ENCODE measurements at regions not wholly inside any gene's neighbourhood (a gene's known extent, or its start where the extent isn't known, plus 50 kb on each side); places are given as distances from the start of the nearest gene placed in this dataset.
"Not testable (repeated sequence)": the region's sequence is repeated elsewhere in the genome, so short reads cannot be mapped to it uniquely, and the experiment has no call there.

GRCh38 chr6:81031416-81031815 is 721.1 kb downstream of the TENT5A start:
- no peak overlapping the region for H3K9ac ChIP-seq
- H3K4me3 ChIP-seq (IDR thresholded peaks at IDR 0.05; ENCODE audit: insufficient read depth, low read depth, low read length) = no peak overlapping the region
- no peaks in the 10 kb centered on the region for H3K27me3 ChIP-seq (ENCODE audit: insufficient read depth, low read depth)
- TF ChIP-seq CTCF (conservative IDR thresholded peaks at IDR 0.05; ENCODE audit: low read depth, low read length) = no peak
- no peaks in the 10 kb centered on the region for H3K36me3 ChIP-seq (ENCODE audit: insufficient read depth)
- no peaks in the 10 kb centered on the region for H3K79me2 ChIP-seq (ENCODE audit: insufficient read depth, low read depth)
- H3K4me2 ChIP-seq = no peak overlapping the region
- no peak overlapping the region for H3K27ac ChIP-seq
- H4K20me1 ChIP-seq (ENCODE audit: insufficient read depth) = no peaks in the 10 kb centered on the region
- H3K4me1 ChIP-seq (ENCODE audit: low read depth, poor library complexity, severe bottlenecking) = no peaks in the 10 kb centered on the region
- no peak overlapping the region for H2AFZ ChIP-seq (ENCODE audit: low read depth)

GRCh38 chr6:81026041-81026553 is 726.4 kb downstream of the TENT5A start:
- Histone ChIP-seq H2AFZ (ENCODE audit: low read depth) (no peak overlapping the region), H3K36me3 (ENCODE audit: insufficient read depth) (no peaks in the 10 kb centered on the region), H3K9ac (no peak overlapping the region), H3K4me1 (ENCODE audit: low read depth, poor library complexity, severe bottlenecking) (no peaks in the 10 kb centered on the region), H3K27ac (no peak overlapping the region), H3K4me3 (IDR thresholded peaks at IDR 0.05; ENCODE audit: insufficient read depth, low read depth, low read length) (no peak overlapping the region), H3K79me2 (ENCODE audit: insufficient read depth, low read depth) (no peaks in the 10 kb centered on the region), H3K4me2 (no peak overlapping the region), H3K27me3 (ENCODE audit: insufficient read depth, low read depth) (no peaks in the 10 kb centered on the region), H4K20me1 (ENCODE audit: insufficient read depth) (no peaks in the 10 kb centered on the region)
- TF ChIP-seq CTCF (conservative IDR thresholded peaks at IDR 0.05; ENCODE audit: low read depth, low read length) = no peak

GRCh38 chr6:81023709-81024108 is 728.8 kb downstream of the TENT5A start:
- no peak overlapping the region for H3K27ac ChIP-seq
- H2AFZ ChIP-seq (ENCODE audit: low read depth) = no peak overlapping the region
- TF ChIP-seq CTCF (conservative IDR thresholded peaks at IDR 0.05; ENCODE audit: low read depth, low read length) = no peak
- no peaks in the 10 kb centered on the region for H3K36me3 ChIP-seq (ENCODE audit: insufficient read depth)
- no peak overlapping the region for H3K9ac ChIP-seq
- no peaks in the 10 kb centered on the region for H3K27me3 ChIP-seq (ENCODE audit: insufficient read depth, low read depth)
- no peak overlapping the region for H3K4me3 ChIP-seq (IDR thresholded peaks at IDR 0.05; ENCODE audit: insufficient read depth, low read depth, low read length)
- H4K20me1 ChIP-seq (ENCODE audit: insufficient read depth) = no peaks in the 10 kb centered on the region
- no peak overlapping the region for H3K4me2 ChIP-seq
- H3K79me2 ChIP-seq (ENCODE audit: insufficient read depth, low read depth) = no peaks in the 10 kb centered on the region
- no peaks in the 10 kb centered on the region for H3K4me1 ChIP-seq (ENCODE audit: low read depth, poor library complexity, severe bottlenecking)

GRCh38 chr6:81023007-81023582 is 729.4 kb downstream of the TENT5A start:
- no peaks in the 10 kb centered on the region for H3K4me1 ChIP-seq (ENCODE audit: low read depth, poor library complexity, severe bottlenecking)
- no peaks in the 10 kb centered on the region for H3K79me2 ChIP-seq (ENCODE audit: insufficient read depth, low read depth)
- no peak for TF ChIP-seq CTCF (conservative IDR thresholded peaks at IDR 0.05; ENCODE audit: low read depth, low read length)
- no peaks in the 10 kb centered on the region for H3K27me3 ChIP-seq (ENCODE audit: insufficient read depth, low read depth)
- no peaks in the 10 kb centered on the region for H3K36me3 ChIP-seq (ENCODE audit: insufficient read depth)
- H3K4me3 ChIP-seq (IDR thresholded peaks at IDR 0.05; ENCODE audit: insufficient read depth, low read depth, low read length) = no peak overlapping the region
- no peak overlapping the region for H3K9ac ChIP-seq
- H3K4me2 ChIP-seq = no peak overlapping the region
- no peaks in the 10 kb centered on the region for H4K20me1 ChIP-seq (ENCODE audit: insufficient read depth)
- H3K27ac ChIP-seq = no peak overlapping the region
- H2AFZ ChIP-seq (ENCODE audit: low read depth) = no peak overlapping the region

- not testable (repeated sequence) for H3K4me2 ChIP-seq; H3K27ac ChIP-seq; H3K9ac ChIP-seq; H3K79me2 ChIP-seq (ENCODE audit: insufficient read depth, low read depth); H2AFZ ChIP-seq (ENCODE audit: low read depth); H4K20me1 ChIP-seq (ENCODE audit: insufficient read depth); H3K36me3 ChIP-seq (ENCODE audit: insufficient read depth); H3K27me3 ChIP-seq (ENCODE audit: insufficient read depth, low read depth); H3K4me3 ChIP-seq (IDR thresholded peaks at IDR 0.05; ENCODE audit: insufficient read depth, low read depth, low read length); H3K4me1 ChIP-seq (ENCODE audit: low read depth, poor library complexity, severe bottlenecking)
Measured at GRCh38 chr6:81017586-81017985, 734.9 kb downstream of the TENT5A start.
